ENCODE measurements at regions not wholly inside any gene's neighbourhood (a gene's known extent, or its start where the extent isn't known, plus 50 kb on each side); places are given as distances from the start of the nearest gene placed in this dataset.

DNA sequence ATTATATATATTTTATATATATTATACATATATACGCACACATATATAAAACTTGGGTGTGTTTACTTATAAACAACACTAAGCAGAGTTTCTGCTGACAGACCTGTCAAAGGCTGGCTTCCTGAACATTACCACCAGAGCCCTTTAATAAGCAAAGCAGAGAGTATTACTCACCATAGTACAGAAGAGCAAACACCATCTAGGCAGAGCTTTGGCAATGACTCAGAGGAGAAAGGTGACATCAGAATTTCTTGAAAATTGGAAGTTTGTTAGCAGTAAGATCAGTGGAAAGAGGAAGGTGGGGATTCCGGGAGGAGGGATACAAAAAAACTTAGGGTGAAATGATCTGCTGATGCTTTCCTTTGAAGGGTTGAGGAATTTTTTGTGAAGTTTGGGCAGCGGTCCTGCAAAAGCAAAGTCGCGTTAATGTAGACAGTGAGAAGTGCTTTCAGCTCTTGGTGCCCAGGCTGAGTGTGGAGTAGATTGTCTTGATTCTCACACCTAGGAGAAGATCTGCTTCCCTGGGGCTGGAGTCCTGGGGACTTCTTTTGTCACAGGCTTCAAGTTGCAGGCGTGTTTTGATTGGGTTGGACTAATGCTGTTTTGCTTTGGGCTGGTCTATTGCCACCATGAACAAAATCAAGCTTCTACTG, 109.6 kb upstream of the BACH2 start:
- Mint-ChIP-seq H3K4me3 (no peak overlapping the region), H3K27me3 (peaks cover 15% of the 10 kb centered on the region), H3K27ac (no peak overlapping the region), H3K9me3 (no peaks in the 10 kb centered on the region), H3K4me1 (peaks cover 18% of the 10 kb centered on the region), H3K36me3 (peaks cover 2% of the 10 kb centered on the region)
- ATAC-seq (ENCODE audit: low read depth) (no peak), DNase-seq (ENCODE audit: low spot score in 2 of 2) (no peak)

DNA sequence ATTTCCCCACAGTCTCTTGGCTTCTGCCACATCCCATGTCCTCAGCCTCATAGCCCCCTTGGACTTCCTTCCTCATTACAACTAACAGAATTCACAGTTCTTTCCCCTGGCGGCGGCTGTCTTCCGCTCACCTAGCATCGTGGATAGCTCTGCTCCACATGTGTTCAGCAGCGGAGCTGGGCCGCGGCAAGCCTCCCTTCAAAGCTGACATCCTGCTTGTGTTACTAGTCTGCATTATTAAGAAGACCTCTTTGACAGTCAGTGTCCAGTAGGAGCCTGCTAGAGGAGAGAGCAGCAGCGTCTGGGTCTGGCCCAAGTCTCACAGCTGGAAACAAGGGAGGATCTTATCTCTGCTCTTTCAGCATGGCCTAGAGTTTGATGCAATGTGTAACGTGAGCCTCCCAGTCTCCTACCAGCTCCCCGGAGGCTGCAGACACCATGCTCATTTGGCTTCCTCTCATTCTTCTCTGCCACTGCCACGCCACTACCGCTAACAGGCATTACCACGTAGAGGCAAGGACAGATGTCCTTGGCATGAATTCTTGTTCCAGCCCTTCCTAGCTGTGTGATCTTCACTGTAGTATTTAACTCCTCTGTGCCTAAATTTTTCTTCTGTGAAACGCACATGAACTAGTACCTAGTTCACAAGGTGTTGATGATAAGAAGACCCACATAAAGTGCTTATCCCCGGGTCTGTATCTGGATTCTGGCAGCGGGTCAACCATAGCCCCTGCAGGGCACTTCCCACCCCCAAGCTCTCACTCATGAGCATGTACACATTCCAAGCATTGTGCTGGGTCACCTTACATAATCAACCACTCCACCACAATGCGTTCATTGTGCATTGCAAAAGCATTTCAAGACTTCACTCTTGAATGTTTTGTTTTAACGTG, 107.1 kb upstream of the BACH2 start:
- Mint-ChIP-seq H3K4me3 (no peak overlapping the region), H3K9me3 (no peaks in the 10 kb centered on the region), H3K36me3 (peaks cover 2% of the 10 kb centered on the region), H3K27me3 (peaks cover 15% of the 10 kb centered on the region), H3K27ac (no peak overlapping the region), H3K4me1 (peaks cover 13% of the 10 kb centered on the region)
- ATAC-seq (ENCODE audit: low read depth) (no peak), DNase-seq (ENCODE audit: low spot score in 2 of 2) (no peak)

DNA sequence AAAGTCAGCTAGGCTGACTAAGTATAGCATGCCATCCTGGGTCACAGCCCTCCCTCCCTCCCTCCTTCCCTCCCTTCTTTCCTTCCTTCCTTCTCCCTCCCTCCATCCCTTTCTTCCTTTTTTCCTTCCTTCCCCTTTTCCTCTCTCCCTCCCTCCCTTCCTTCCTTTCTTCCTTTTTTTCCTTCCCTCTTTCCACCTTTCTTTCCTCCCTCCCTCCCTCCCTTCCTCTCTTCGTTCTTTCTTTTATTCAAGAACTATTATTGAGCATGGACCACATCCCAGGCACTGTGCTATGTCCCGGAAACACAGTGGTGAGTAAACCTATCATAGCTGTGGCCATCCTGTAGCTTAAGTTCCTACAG, 106.2 kb upstream of the BACH2 start:
- peaks cover 20% of the 10 kb centered on the region for H3K4me1 Mint-ChIP-seq
- H3K36me3 Mint-ChIP-seq = peaks cover 2% of the 10 kb centered on the region
- no peak overlapping the region for H3K27ac Mint-ChIP-seq
- DNase-seq (ENCODE audit: low spot score in 2 of 2) (no peak), ATAC-seq (ENCODE audit: low read depth) (no peak)
- H3K4me3 Mint-ChIP-seq = peak overlapping the region; percentile 21
- peaks cover 15% of the 10 kb centered on the region for H3K27me3 Mint-ChIP-seq
- H3K9me3 Mint-ChIP-seq = no peaks in the 10 kb centered on the region

DNA sequence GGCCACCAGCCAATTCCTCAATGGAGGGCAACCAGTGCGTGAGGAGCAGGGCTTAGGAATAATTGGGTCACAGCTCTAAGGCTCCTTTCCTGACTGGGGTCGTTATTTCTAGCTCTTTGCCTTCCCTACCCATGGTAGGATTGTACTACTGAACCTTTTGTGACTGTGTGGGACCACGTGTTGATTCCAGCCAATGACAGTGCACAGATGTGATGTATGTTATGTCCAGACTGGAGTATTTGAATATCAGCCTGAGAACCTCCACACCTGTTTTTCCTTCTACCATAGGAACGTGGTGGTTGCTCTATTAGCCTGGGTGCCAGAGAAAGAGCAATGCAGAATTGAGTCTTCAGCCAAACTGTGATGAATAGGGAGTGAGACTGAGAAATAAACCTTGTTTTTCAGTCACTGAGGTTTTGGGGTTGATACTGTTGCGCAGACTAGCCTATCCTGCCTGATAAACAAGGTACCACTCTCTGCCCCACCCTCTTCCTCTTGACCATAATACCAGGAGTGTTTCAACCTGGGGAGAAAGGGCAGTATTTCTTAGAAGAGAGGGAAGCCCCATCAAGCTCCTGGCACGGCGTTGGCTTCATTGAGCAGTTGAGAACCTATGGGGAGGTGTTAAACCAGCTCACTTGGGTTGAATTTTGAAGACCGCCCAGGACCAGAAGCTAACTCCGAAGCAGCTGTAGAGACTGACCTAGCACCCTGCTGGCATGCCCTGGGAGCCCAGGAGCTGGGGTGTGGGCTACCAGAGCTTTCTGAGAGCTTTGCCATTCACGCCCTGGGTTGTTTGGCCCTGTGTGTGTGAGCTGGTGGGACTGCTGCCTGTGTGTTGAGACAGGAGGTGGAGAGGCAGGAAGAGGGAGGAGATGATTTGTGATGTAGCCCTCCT, 105.5 kb upstream of the BACH2 start:
- no peak for DNase-seq (ENCODE audit: low spot score in 2 of 2)
- H3K4me1 Mint-ChIP-seq = peaks cover 25% of the 10 kb centered on the region
- ATAC-seq (ENCODE audit: low read depth) = no peak
- peaks cover 14% of the 10 kb centered on the region for H3K27me3 Mint-ChIP-seq
- no peak overlapping the region for H3K4me3 Mint-ChIP-seq
- no peaks in the 10 kb centered on the region for H3K9me3 Mint-ChIP-seq
- H3K36me3 Mint-ChIP-seq = peaks cover under 1% of the 10 kb centered on the region
- H3K27ac Mint-ChIP-seq = no peak overlapping the region

DNA sequence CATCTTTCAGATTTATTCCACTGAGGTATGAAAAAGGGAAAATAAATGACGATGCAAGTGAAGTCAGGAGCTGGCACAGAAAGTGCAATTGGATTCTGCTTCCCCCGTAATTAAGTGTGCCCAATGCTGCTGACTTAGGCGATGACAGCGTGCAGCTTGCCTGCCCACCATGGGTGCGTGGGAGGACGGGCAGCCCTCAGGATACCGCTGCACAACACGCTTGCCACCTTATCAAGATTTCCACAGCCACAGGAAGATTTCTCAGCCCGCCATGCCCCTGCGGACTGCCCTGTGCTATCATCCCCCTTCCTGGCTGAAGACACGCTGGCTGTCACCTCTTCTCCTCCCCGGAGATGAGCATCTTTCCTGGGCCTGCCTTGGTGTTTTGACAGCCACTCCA, 103.3 kb upstream of the BACH2 start:
- Mint-ChIP-seq H3K27ac (no peak overlapping the region), H3K9me3 (no peaks in the 10 kb centered on the region), H3K4me1 (peaks cover 25% of the 10 kb centered on the region), H3K36me3 (no peaks in the 10 kb centered on the region), H3K27me3 (peaks cover 8% of the 10 kb centered on the region), H3K4me3 (no peak overlapping the region)
- DNase-seq (ENCODE audit: low spot score in 2 of 2) (no peak), ATAC-seq (ENCODE audit: low read depth) (no peak)

DNA sequence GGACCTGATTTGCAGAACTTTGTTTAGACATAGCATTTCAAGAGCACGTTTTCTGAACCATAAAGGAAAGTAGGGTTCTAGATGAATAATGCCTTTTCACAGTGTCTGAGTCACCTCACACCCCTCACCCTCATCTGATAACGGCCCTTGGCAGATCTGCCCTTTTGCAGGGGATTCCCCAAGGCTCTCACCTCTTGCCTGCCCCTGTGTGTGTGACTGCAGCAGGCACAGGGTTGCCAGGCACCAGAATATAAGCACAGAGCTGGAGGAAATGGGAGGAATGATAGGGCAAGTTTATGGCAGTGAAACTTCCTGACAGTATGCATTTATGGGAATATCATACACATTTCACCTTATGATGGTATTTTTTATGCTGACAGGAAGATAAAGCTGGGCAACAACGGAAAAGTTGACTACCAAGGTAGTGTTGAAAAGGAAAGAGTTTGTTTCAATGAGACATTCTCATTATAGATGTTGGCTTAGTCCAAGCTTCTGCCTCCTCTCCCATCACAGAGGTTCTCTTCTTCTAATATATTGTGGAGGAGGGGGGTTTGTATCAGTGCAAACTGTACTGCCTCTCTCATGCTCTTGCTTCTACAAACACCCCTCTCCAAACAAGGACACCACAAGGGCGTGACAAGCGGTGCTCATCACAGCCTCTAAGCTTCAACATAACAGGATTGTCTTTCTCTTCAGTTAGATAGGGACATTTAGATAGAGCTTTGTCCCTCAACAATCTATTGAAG, 101.5 kb upstream of the BACH2 start:
- Mint-ChIP-seq H3K36me3 (no peaks in the 10 kb centered on the region), H3K27me3 (peaks cover 5% of the 10 kb centered on the region), H3K4me1 (peaks cover 26% of the 10 kb centered on the region), H3K4me3 (no peak overlapping the region), H3K27ac (peak overlapping the region; percentile 52), H3K9me3 (no peaks in the 10 kb centered on the region)
- ATAC-seq (ENCODE audit: low read depth) = peak; percentile 80
- DNase-seq (ENCODE audit: low spot score in 2 of 2) = no peak

DNA sequence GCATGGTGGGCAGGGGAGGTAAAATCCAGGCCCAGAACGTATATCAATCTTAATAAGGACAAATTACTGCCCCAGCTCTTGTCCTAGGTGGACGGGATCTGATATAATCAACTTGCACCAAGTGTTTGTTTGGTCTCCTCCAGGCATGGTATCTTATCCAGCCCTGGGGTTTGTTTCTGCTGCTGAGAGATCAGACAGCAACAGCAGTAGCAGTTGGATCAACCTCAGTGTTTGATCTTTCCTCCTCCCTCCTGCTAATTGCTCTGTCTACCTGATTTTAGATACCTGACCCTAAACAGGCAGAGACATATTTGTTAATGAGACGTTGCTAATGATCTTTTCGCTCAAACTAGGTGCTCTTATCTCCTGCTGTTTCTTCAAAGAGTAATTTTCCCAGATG, 100.4 kb upstream of the BACH2 start:
- Mint-ChIP-seq H3K27me3 (peaks cover 2% of the 10 kb centered on the region), H3K4me3 (no peak overlapping the region), H3K4me1 (peaks cover 23% of the 10 kb centered on the region), H3K27ac (no peak overlapping the region), H3K9me3 (no peaks in the 10 kb centered on the region), H3K36me3 (no peaks in the 10 kb centered on the region)
- ATAC-seq (ENCODE audit: low read depth) (no peak), DNase-seq (ENCODE audit: low spot score in 2 of 2) (no peak)

DNA sequence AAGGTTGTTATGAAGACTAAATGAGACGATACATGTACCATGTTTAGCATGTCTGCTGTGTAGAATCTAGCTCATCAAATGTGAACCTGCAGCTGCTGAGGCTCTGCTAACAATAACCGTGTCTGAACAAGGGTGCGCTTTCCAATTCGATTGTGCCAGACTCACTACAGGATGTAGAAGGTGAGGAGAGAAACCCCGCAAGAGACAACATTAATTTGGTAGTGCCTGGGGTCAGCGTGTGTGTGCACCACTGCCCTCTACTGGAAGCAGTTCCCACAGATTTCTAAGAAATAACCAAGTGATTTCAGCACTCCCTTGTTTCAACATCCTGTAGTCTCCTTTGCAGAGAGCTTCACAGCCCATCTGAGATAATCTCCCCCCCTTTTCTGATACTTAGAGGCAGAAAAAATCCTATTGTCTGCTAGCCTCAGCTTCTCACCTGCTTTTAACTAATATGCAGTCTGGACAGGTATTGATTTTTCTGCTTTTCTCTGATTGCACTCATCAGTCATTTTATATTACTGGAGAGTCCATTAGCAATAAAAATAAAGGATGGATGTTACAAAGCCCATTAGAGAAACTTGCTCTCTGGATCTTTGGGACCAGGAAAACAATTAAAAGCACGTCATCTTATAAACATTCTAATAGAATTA, 96.7 kb upstream of the BACH2 start:
- H3K36me3 Mint-ChIP-seq = no peaks in the 10 kb centered on the region
- peak; percentile 82 for ATAC-seq (ENCODE audit: low read depth)
- peaks cover 20% of the 10 kb centered on the region for H3K4me1 Mint-ChIP-seq
- peak; percentile 76 to 80 for DNase-seq (ENCODE audit: low spot score in 2 of 2)
- no peaks in the 10 kb centered on the region for H3K9me3 Mint-ChIP-seq
- peak overlapping the region; percentile 57 for H3K4me3 Mint-ChIP-seq
- no peaks in the 10 kb centered on the region for H3K27me3 Mint-ChIP-seq
- peak overlapping the region; percentile 82 for H3K27ac Mint-ChIP-seq

DNA sequence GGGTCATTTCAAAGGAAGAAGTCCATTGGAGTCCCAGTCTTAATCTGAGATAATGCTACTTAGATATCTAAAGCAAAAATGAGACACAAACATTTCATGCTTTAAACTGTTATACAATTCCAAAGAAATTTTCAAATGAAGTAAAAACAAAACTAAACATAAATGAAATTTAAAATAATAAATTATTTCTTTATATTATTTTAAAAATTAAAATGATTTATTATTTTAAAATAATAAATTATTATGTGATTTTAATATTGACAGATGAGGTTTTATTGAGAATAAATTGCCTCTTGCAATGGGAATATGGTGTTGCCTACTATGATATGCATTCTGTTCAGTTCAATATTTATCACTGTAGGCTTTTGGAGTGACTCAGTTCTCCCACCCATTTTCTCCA, 93.7 kb upstream of the BACH2 start:
- peaks cover 3% of the 10 kb centered on the region for H3K27me3 Mint-ChIP-seq
- no peaks in the 10 kb centered on the region for H3K36me3 Mint-ChIP-seq
- no peak overlapping the region for H3K27ac Mint-ChIP-seq

DNA sequence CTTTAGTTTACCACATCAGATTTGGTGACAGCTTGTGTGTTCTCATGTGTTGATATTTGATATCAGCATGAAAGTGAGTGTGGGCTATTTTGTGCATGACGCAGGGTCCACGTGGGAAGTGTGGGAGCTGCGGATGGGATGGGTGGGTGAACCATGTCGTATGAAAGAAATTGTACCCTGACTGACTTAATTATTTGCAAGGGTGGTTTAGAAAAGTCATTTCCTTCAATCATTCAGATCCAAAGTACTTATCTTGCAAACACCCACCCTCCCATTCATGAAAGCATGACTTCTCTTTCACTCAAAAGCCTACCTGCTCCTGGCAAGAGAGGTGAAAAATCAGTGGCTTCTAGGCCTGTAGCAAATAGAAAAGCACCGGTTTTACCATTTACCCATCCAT, 91.8 kb upstream of the BACH2 start:
- Mint-ChIP-seq H3K27me3 (peaks cover 3% of the 10 kb centered on the region), H3K9me3 (no peaks in the 10 kb centered on the region), H3K4me3 (no peak overlapping the region), H3K27ac (no peak overlapping the region), H3K36me3 (no peaks in the 10 kb centered on the region), H3K4me1 (peaks cover 36% of the 10 kb centered on the region)
- ATAC-seq (ENCODE audit: low read depth) = no peak
- DNase-seq (ENCODE audit: low spot score in 2 of 2) = no peak

More for the DNA sequence above, 93.7 kb upstream of the BACH2 start:
- ATAC-seq (ENCODE audit: low read depth) (no peak), DNase-seq (ENCODE audit: low spot score in 2 of 2) (no peak)
- Mint-ChIP-seq H3K4me1 (peaks cover 26% of the 10 kb centered on the region), H3K4me3 (no peak overlapping the region), H3K9me3 (no peaks in the 10 kb centered on the region)

DNA sequence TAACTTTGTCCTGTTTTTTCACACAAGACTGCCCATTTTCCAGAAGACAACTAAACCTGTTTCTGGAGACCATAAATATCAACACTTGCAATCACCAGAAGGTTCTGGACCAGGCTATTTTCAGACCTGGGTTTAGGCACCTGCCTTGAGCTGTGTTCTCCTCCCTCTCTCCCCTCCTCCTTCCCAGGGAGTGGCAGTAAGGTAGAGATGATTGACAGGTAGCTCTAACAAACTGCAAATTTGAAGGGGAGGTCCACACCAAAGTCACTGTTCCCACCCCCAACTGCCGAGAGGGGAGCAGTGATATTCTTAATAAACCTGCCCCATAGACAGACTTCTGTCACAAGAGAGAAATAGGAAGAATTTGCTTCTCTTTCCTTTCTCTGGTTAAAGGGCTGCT, 91.2 kb upstream of the BACH2 start:
- H3K4me1 Mint-ChIP-seq = peaks cover 33% of the 10 kb centered on the region
- no peak overlapping the region for H3K27ac Mint-ChIP-seq
- H3K27me3 Mint-ChIP-seq = peaks cover 3% of the 10 kb centered on the region
- no peak overlapping the region for H3K4me3 Mint-ChIP-seq
- no peaks in the 10 kb centered on the region for H3K36me3 Mint-ChIP-seq
- DNase-seq (ENCODE audit: low spot score in 2 of 2) (no peak), ATAC-seq (ENCODE audit: low read depth) (no peak)
- no peaks in the 10 kb centered on the region for H3K9me3 Mint-ChIP-seq

DNA sequence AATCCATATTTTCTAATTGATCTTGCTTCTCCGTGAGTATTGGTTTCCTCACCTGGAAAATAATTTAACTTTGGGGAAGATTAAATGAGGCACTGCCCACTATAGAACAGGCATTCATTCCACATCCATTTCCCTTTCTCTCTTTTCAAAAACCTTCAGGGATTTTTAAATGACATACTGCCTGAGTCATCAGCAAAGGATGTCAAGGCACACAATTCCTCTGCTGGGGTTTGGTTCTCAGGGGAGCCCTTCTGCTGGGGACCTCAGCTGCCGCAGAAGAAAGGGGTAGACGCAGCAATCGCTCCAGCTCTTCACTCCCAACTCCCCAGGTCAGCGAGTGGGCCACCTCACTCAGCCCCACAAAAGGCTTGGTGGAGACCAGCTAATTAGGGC, 90.7 kb upstream of the BACH2 start:
- Mint-ChIP-seq H3K27ac (no peak overlapping the region), H3K4me1 (peaks cover 36% of the 10 kb centered on the region), H3K36me3 (no peaks in the 10 kb centered on the region), H3K27me3 (peaks cover 3% of the 10 kb centered on the region), H3K4me3 (no peak overlapping the region), H3K9me3 (no peaks in the 10 kb centered on the region)
- no peak for ATAC-seq (ENCODE audit: low read depth)
- no peak for DNase-seq (ENCODE audit: low spot score in 2 of 2)
